Kidney (tissue), 13 donors: ENCODE measurements at regions not wholly inside any gene's neighbourhood (a gene's known extent, or its start where the extent isn't known, plus 50 kb on each side); places are given as distances from the start of the nearest gene placed in this dataset.

Experiments
- DNase-seq, 5 donors: peaks; one replicate each; pipeline ENCODE4 v3.0.0-alpha.2; 2013 to 2020
- FAIRE-seq: peaks from 2 replicates; lab custom pipeline; 2012; peaks lifted over from hg19 to GRCh38; lab: Jason Lieb, UNC
- H3K27ac ChIP-seq, 2 donors: one replicate each; pipeline ENCODE4 v1.7.0; 2013; ENCODE audit warnings: low read depth in 2 of 2, low read length in 2 of 2, inconsistent platforms in 1 of 2
- H3K27me3 ChIP-seq: one replicate; pipeline ENCODE4 v1.7.1; 2013; ENCODE audit warnings: low read length, inconsistent platforms; ENCODE audit not compliant: control insufficient read depth, insufficient read depth
- H3K36me3 ChIP-seq, 3 donors: one replicate each; pipeline versions ENCODE4 v1.7.0 to v1.7.1; 2013; ENCODE audit warnings: low read length in 3 of 3, control low read depth in 1 of 3, inconsistent platforms in 1 of 3; ENCODE audit not compliant: insufficient read depth in 3 of 3, control insufficient read depth in 2 of 3
- H3K4me1 ChIP-seq, 3 donors: one replicate each; pipeline versions ENCODE4 v1.7.0 to v1.7.1; 2013; ENCODE audit warnings: low read length in 3 of 3, inconsistent platforms in 1 of 3, low read depth in 1 of 3; ENCODE audit not compliant: control insufficient read depth in 2 of 3, insufficient read depth in 2 of 3
- H3K4me3 ChIP-seq, 3 donors: one replicate each; pipeline versions ENCODE4 v1.7.0 to v1.8.1; 2013; ENCODE audit warnings: low read length in 3 of 3, control low read depth in 1 of 3, inconsistent platforms in 1 of 3
- H3K9ac ChIP-seq, 3 donors: one replicate each; pipeline versions ENCODE4 v1.7.0 to v1.7.1; 2013; ENCODE audit warnings: low read length in 3 of 3, control low read depth in 1 of 3, inconsistent platforms in 1 of 3
- H3K9me3 ChIP-seq, 3 donors: one replicate each; pipeline versions ENCODE4 v1.7.0 to v1.7.1; 2013; ENCODE audit warnings: low read length in 3 of 3, control low read depth in 1 of 3, inconsistent platforms in 1 of 3; ENCODE audit not compliant: control insufficient read depth in 2 of 3, insufficient read depth in 1 of 3
- intact Hi-C: fragments of 100-400 bp; cut with DNase I; formaldehyde crosslinking; loops from one replicate; pipeline ENCODE4 v1.11.1; 2022
- TF ChIP-seq, protein P1 (sequence below): IDR thresholded peaks from 3 replicates; pipeline ENCODE4 v1.5.1; 2012; ENCODE audit warnings: mild to moderate bottlenecking, moderate library complexity, borderline replicate concordance; ENCODE audit not compliant: insufficient read depth; ENCODE audit errors: extremely low read depth
- donor health status: control.
- donor health status: control.
- donor health status: control.
- donor health status: control.
- donor health status: control.
- donor health status: DM: yes; HTN: yes; CAD: no.
- donor health status: Normal renal cell carcinoma (clear cell type).

DNA sequence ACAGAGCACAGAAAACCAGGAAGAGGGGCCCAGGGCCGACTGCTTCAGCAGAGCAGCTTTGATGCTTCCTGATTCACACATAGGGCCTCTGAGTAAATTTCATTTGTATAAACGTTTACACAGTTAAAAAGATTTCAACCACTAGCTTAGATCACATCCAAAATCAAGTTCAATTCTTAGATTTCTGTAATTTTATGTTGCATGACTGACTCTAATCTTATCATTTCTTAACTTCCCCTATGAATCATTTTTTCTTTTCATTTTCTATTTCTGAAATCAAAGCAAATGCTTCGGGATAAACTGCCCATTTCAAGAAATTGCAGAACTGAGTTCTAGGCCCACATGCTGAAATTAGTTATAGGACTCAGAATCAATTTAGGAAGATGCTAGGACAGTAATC lies 224.7 kb downstream of the INHBA start:
- intact Hi-C loops: no loop called here
- no peak overlapping the region for H3K9ac ChIP-seq
- FAIRE-seq: no peak
- no peaks in the 10 kb centered on the region for H3K36me3 ChIP-seq
- TF ChIP-seq, protein P1, sequence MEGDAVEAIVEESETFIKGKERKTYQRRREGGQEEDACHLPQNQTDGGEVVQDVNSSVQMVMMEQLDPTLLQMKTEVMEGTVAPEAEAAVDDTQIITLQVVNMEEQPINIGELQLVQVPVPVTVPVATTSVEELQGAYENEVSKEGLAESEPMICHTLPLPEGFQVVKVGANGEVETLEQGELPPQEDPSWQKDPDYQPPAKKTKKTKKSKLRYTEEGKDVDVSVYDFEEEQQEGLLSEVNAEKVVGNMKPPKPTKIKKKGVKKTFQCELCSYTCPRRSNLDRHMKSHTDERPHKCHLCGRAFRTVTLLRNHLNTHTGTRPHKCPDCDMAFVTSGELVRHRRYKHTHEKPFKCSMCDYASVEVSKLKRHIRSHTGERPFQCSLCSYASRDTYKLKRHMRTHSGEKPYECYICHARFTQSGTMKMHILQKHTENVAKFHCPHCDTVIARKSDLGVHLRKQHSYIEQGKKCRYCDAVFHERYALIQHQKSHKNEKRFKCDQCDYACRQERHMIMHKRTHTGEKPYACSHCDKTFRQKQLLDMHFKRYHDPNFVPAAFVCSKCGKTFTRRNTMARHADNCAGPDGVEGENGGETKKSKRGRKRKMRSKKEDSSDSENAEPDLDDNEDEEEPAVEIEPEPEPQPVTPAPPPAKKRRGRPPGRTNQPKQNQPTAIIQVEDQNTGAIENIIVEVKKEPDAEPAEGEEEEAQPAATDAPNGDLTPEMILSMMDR: no peak
- no peak overlapping the region for H3K4me3 ChIP-seq
- peaks cover 0 to 4% (median 0%) of the 10 kb centered on the region in 3 donors for H3K9me3 ChIP-seq
- DNase-seq: no peak
- no peak overlapping the region for H3K27ac ChIP-seq
- no peaks in the 10 kb centered on the region for H3K27me3 ChIP-seq
- H3K4me1 ChIP-seq: no peaks in the 10 kb centered on the region

DNA sequence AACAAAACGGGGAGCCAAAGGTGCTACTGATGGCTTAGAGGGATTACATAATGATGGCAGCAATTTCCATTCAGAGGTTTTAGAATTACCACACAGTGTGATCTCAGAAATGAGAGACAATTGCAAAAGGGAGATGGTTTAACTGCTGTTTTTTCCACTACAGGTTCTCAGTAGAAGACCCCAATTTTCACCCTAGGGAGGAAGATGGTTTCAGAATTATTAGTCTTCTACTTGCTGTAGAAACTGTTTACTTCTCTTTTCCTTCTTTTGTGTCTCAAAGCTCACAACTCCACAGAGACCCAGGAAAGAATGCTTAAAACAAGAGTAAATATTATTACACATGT lies 226.5 kb downstream of the INHBA start:
- Histone ChIP-seq H3K27ac (no peak overlapping the region), H3K9ac (no peak overlapping the region), H3K36me3 (no peaks in the 10 kb centered on the region), H3K4me3 (no peak overlapping the region), H3K27me3 (no peaks in the 10 kb centered on the region), H3K9me3 (peaks cover 0 to 4% (median 0%) of the 10 kb centered on the region in 3 donors), H3K4me1 (no peaks in the 10 kb centered on the region)
- DNase-seq (no peak), FAIRE-seq (no peak)
- TF ChIP-seq, protein P1: no peak
- intact Hi-C loops: no loop called here

DNA sequence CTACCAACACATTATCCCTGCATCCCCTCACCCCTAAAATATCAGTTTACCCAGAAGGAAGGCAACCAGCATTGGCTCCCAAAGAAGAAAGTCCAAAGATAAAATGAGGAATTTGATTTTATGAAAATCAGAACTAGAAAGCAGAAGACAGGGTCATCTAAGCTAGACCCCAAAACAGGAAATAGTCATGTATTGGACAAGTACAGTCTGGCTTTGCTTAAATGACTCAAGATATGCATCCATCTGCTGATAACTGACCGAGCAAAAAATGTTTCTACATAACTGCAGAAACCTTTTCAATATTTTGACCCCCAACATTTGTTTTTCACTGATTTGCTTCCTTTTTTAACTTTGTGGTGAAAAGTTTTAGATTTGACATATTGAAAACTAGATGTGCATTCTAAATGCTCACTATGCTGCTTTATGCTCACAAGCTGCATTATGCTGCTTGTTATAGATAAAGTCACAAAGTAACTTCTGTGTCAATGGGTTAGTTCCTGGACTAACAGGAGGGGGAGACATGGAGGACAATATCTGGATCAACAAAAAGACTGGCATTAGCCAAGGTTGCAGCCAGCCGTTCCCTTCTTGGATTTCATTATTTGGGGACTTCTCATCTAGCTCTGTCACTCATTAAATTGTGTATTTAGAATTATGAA lies 227.0 kb downstream of the INHBA start:
- no peak for FAIRE-seq
- no peak overlapping the region for H3K4me3 ChIP-seq
- intact Hi-C loops: no loop called here

More for the DNA sequence above, 227.0 kb downstream of the INHBA start:
- Histone ChIP-seq H3K36me3 (no peaks in the 10 kb centered on the region), H3K9ac (no peak overlapping the region), H3K9me3 (peaks cover 0 to 4% (median 0%) of the 10 kb centered on the region in 3 donors), H3K27ac (no peak overlapping the region), H3K27me3 (no peaks in the 10 kb centered on the region), H3K4me1 (no peaks in the 10 kb centered on the region)
- DNase-seq: peak in 1 of 5 donors; percentile 13
- TF ChIP-seq, protein P1: no peak
